Kidney epithelial cell (primary cell): ENCODE measurements at regions not wholly inside any gene's neighbourhood (a gene's known extent, or its start where the extent isn't known, plus 50 kb on each side); places are given as distances from the start of the nearest gene placed in this dataset.

Experiments used
- DNase-seq: peaks from one replicate; pipeline ENCODE4 v3.0.0-alpha.2; 2010; ENCODE audit warnings: low read depth
- H3K27me3 ChIP-seq: 2 replicates; pipeline ENCODE4 v1.6.0; 2011; ENCODE audit warnings: low read length; ENCODE audit not compliant: control insufficient read depth, insufficient read depth
- H3K36me3 ChIP-seq: 2 replicates; pipeline ENCODE4 v1.5.1; 2011; ENCODE audit warnings: low read length; ENCODE audit not compliant: control insufficient read depth, insufficient read depth
- H3K4me3 ChIP-seq: 2 replicates; pipeline ENCODE4 v1.5.1; 2011; ENCODE audit warnings: low read depth, mild to moderate bottlenecking, control low read depth, low read length
- TF ChIP-seq, protein P1 (sequence below): IDR thresholded peaks from 2 replicates; pipeline ENCODE4 v1.5.1; 2011; ENCODE audit warnings: mild to moderate bottlenecking, moderate library complexity, low read length, control low read depth, inconsistent platforms; ENCODE audit not compliant: insufficient read depth, poor library complexity, severe bottlenecking

DNA sequence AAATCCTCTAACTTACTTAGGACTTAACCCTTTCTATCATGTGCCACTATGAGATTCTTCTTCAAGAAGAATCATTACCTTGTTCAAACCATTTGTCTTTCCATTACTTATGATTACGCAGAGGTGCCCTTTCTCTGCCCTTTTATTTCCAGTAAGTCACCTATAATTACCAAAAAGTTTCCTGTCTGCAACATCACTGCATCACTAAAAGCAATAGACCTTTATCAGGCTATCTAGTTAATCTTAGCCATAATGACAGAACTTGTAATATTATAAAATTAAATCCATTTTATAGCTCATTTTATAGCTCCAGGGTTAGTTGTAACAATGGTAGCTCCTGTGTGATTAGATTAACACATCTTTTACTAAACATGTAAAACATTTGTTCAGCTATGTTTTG is 673.6 kb upstream of the PITX2 start:
- DNase-seq: no peak
- Histone ChIP-seq H3K27me3 (no peaks in the 10 kb centered on the region), H3K36me3 (no peaks in the 10 kb centered on the region), H3K4me3 (no peak overlapping the region)
- TF ChIP-seq, protein P1, sequence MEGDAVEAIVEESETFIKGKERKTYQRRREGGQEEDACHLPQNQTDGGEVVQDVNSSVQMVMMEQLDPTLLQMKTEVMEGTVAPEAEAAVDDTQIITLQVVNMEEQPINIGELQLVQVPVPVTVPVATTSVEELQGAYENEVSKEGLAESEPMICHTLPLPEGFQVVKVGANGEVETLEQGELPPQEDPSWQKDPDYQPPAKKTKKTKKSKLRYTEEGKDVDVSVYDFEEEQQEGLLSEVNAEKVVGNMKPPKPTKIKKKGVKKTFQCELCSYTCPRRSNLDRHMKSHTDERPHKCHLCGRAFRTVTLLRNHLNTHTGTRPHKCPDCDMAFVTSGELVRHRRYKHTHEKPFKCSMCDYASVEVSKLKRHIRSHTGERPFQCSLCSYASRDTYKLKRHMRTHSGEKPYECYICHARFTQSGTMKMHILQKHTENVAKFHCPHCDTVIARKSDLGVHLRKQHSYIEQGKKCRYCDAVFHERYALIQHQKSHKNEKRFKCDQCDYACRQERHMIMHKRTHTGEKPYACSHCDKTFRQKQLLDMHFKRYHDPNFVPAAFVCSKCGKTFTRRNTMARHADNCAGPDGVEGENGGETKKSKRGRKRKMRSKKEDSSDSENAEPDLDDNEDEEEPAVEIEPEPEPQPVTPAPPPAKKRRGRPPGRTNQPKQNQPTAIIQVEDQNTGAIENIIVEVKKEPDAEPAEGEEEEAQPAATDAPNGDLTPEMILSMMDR: no peak

DNA sequence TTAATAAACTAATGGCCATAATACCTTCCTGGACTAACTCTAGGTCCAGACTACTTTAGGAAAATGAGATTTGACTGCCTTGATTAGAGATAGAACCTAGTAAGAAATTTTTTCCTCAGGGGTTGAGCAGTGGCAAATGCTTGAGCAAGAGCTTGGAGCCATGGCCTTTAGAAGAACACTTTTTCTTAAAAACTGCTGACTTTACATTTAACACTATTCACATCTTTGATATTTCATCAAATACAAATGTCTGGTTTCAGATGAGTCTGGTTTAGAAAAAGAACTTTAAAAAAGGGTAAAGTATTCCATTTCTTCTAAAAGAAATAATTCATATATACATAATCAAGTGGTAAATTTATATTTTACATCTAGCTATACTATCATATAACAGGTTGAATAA is 680.9 kb upstream of the PITX2 start:
- H3K27me3 ChIP-seq: no peaks in the 10 kb centered on the region
- no peaks in the 10 kb centered on the region for H3K36me3 ChIP-seq
- DNase-seq: no peak
- no peak overlapping the region for H3K4me3 ChIP-seq
- TF ChIP-seq, protein P1: no peak

DNA sequence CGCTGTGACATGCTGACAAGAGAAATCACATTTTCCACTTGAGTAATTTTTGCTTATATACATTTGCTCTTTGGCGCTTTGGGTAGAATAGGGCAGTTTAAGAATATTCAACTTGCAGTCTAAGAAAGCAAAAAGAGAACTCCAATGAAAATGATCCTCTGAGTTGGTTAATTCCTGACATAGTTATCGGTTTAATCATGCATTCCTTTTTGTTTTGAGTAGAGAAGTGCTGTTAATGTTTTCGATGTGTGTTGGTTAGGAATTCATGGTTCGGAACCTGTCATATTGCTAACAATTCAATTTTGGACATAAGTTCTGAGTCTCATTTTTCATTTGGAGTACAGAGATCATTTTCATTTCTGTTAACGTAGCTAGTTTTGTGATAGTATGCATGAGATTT is 700.6 kb upstream of the PITX2 start:
- no peaks in the 10 kb centered on the region for H3K36me3 ChIP-seq
- H3K27me3 ChIP-seq: no peaks in the 10 kb centered on the region
- H3K4me3 ChIP-seq: no peak overlapping the region
- TF ChIP-seq, protein P1: no peak
- DNase-seq: peak; percentile 51

DNA sequence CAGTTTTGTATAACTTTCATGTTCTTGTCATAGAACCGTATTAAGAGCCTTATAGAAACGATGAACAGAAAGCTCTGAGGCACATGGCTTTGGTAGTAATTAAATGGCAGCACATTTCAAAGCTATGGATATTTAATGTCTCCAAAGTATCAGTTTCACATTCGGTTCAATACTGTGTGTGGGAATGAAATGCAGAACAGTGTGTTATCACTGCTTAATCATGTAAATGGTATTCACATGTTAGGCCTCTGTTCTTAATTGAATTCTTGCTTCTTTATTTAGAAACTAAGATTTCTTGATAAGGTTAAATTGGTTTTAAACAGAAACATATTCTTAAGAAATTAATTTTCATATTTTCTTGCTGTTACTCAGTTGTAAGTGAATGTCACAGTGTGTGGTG is 701.0 kb upstream of the PITX2 start:
- Histone ChIP-seq H3K36me3 (no peaks in the 10 kb centered on the region), H3K4me3 (no peak overlapping the region), H3K27me3 (no peaks in the 10 kb centered on the region)
- TF ChIP-seq, protein P1: no peak
- no peak for DNase-seq

DNA sequence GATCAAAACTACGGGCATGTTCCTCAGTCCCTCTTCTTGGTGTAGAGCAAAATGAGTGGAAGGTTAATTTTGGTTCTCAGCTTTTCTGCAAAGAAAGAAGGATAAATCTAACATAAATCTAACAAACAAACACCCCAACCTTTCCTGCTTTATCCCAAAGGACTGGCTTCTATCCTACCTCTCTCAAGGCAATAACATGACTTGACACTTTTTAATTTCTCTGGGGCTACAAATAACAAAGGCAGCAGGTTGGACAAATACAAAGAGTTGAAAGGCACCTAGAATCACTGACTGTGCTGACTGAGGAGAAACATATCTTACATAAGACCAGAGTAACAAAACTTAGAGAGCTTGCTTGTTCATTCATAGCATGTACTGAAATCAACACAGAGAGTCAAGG is 703.6 kb upstream of the PITX2 start:
- Histone ChIP-seq H3K4me3 (no peak overlapping the region), H3K36me3 (no peaks in the 10 kb centered on the region), H3K27me3 (no peaks in the 10 kb centered on the region)
- TF ChIP-seq, protein P1: no peak
- no peak for DNase-seq

DNA sequence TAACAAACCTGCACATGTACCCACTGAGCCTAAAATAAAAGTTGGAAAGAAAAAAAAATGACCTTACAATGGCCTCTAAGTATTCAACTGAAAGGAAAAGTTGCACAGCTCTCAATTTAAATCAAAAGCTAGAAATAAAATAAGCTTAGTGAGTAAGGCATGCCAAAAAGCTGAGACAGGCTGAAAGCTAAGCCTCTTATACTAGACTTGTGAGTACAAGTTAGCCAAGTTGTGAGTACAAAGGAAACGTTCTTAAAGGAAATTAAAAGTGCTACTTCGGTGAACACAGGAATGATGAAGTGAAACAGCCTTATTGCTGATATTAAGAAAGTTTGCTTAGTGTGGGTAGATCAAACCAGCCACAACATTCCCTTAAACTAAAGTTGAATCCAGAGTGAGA is 707.9 kb upstream of the PITX2 start:
- Histone ChIP-seq H3K27me3 (no peaks in the 10 kb centered on the region), H3K36me3 (no peaks in the 10 kb centered on the region), H3K4me3 (no peak overlapping the region)
- peak; percentile 48 for DNase-seq
- TF ChIP-seq, protein P1: no peak
